A549 (cell line): ENCODE measurements at regions not wholly inside any gene's neighbourhood (a gene's known extent, or its start where the extent isn't known, plus 50 kb on each side); places are given as distances from the start of the nearest gene placed in this dataset.

Source experiments
- ATAC-seq, 2 experiments: fragments of 200-7000 bp in 1 of 2; fragments of >200 bp in 1 of 2; cut with Nextera tagmentation in 1 of 2; cut with Tn5 transposase in 1 of 2; 3 replicates each; pipeline versions ENCODE4 v1.8.0 to v1.9.1; 2018 to 2020; ENCODE audit warnings: mild to moderate bottlenecking in 1 of 2, moderate library complexity in 1 of 2
- CTCF ChIA-PET: fragments of 300-600 bp; sonication (Branson Sonifier 250); formaldehyde crosslinking; extraction: SDS; loops from one replicate; lab custom pipeline; 2021; ENCODE audit warnings: antibody characterized with exemption, inconsistent platforms; lab: Yijun Ruan, JAX
- POLR2A ChIA-PET: fragments of 350-600 bp; formaldehyde crosslinking; extraction: SDS; loops from one replicate; lab custom pipeline; 2021; ENCODE audit warnings: antibody characterized with exemption, inconsistent platforms; lab: Yijun Ruan, JAX
- DNase-seq, 2 experiments: peaks; one replicate each; pipeline versions ENCODE4 v3.0.0 to v3.0.0-alpha.2; 2011 to 2016; ENCODE audit warnings: low read depth in 1 of 2, low spot score in 1 of 2
- FAIRE-seq: peaks from 2 replicates; lab custom pipeline; 2011; peaks lifted over from hg19 to GRCh38; lab: Jason Lieb, UNC
- H3K27ac ChIP-seq, 2 experiments: fragments of >200 bp; sonication (Bioruptor Twin); formaldehyde crosslinking; 3 replicates each; pipeline ENCODE4 v1.5.1; 2016 to 2017
- H3K4me1 ChIP-seq: fragments of >200 bp; sonication (Bioruptor Twin); formaldehyde crosslinking; 3 replicates; pipeline ENCODE4 v1.6.1; 2016
- H3K4me2 ChIP-seq: fragments of >200 bp; sonication (Bioruptor Twin); formaldehyde crosslinking; 3 replicates; pipeline ENCODE4 v1.6.1; 2016
- H3K4me3 ChIP-seq: fragments of >200 bp; sonication (Bioruptor Twin); formaldehyde crosslinking; 3 replicates; pipeline ENCODE4 v1.5.1; 2016
- H3K9me3 ChIP-seq: fragments of >200 bp; sonication (Bioruptor Twin); formaldehyde crosslinking; 3 replicates; pipeline ENCODE4 v1.6.1; 2016
- BHLHE40 ChIP-seq: IDR thresholded peaks from 2 replicates; pipeline ENCODE4 v1.6.1; 2012; ENCODE audit warnings: low read depth, low read length, inconsistent platforms
- CBX2 ChIP-seq: fragments of 200-600 bp; sonication (generic); IDR thresholded peaks from 2 replicates; pipeline ENCODE4 v1.6.1; 2016; ENCODE audit warnings: low read depth, mild to moderate bottlenecking, borderline replicate concordance
- CBX8 ChIP-seq: fragments of 200-600 bp; sonication (generic); IDR thresholded peaks from 2 replicates; pipeline ENCODE4 v1.6.1; 2016
- CTCF ChIP-seq: fragments of >200 bp; sonication (Bioruptor Twin); formaldehyde crosslinking; IDR thresholded peaks from 3 replicates; pipeline ENCODE4 v1.5.1; 2016
- EHF ChIP-seq: fragments of 250-450 bp; sonication (Bioruptor Pico); IDR thresholded peaks from 2 replicates; pipeline ENCODE4 v1.5.0; 2020; ENCODE audit warnings: mild to moderate bottlenecking
- EP300 ChIP-seq, 2 experiments: fragments of >200 bp; sonication (Bioruptor Twin); formaldehyde crosslinking; IDR thresholded peaks; 2 replicates in 1 of 2; 3 replicates in 1 of 2; pipeline ENCODE4 v1.6.1; 2016 to 2017
- FOSB ChIP-seq: fragments of 250-450 bp; sonication (Bioruptor Pico); IDR thresholded peaks from 2 replicates; pipeline ENCODE4 v1.5.0; 2020; ENCODE audit warnings: mild to moderate bottlenecking, moderate library complexity
- FOSL2 ChIP-seq, 2 experiments: fragments of 450-650 bp in 1 of 2; fragments of >200 bp in 1 of 2; sonication (Bioruptor Twin) in 1 of 2; formaldehyde crosslinking; IDR thresholded peaks; 2 replicates each; pipeline versions ENCODE4 v1.5.0 to v1.6.1; 2016 to 2020; ENCODE audit warnings: mild to moderate bottlenecking in 1 of 2, moderate library complexity in 1 of 2
- HEYL ChIP-seq: fragments of 250-450 bp; sonication (Bioruptor Pico); IDR thresholded peaks from 2 replicates; pipeline ENCODE4 v1.8.0; 2021; ENCODE audit warnings: mild to moderate bottlenecking, moderate library complexity
- HMGXB4 ChIP-seq: fragments of 250-450 bp; sonication (Bioruptor Pico); IDR thresholded peaks from 2 replicates; pipeline ENCODE4 v1.5.0; 2021; ENCODE audit warnings: mild to moderate bottlenecking, moderate library complexity, borderline replicate concordance
- HOXA7 ChIP-seq: fragments of 250-450 bp; sonication (Bioruptor Pico); IDR thresholded peaks from 2 replicates; pipeline ENCODE4 v1.5.0; 2020; ENCODE audit warnings: mild to moderate bottlenecking, moderate library complexity
- HOXB5 ChIP-seq: fragments of 250-450 bp; sonication (Bioruptor Pico); IDR thresholded peaks from 2 replicates; pipeline ENCODE4 v1.5.0; 2020; ENCODE audit warnings: mild to moderate bottlenecking, moderate library complexity
- KDM5A ChIP-seq: fragments of 200-600 bp; sonication (generic); IDR thresholded peaks from 2 replicates; pipeline ENCODE4 v1.6.1; 2016; ENCODE audit warnings: antibody characterized with exemption, mild to moderate bottlenecking
- MAX ChIP-seq: IDR thresholded peaks from 2 replicates; pipeline ENCODE4 v1.6.1; 2012
- MYC ChIP-seq: IDR thresholded peaks from 2 replicates; pipeline ENCODE4 v1.6.1; 2012; ENCODE audit warnings: mild to moderate bottlenecking, inconsistent platforms, low read length, improper control_type of control experiment, borderline replicate concordance
- NFE2L2 ChIP-seq: fragments of 150-350 bp; conservative IDR thresholded peaks from 2 replicates; pipeline ENCODE4 v1.6.1; 2014; ENCODE audit warnings: low read length
- PBX3 ChIP-seq: IDR thresholded peaks from 2 replicates; pipeline ENCODE4 v1.6.1; 2012
- USF2 ChIP-seq: fragments of 450-650 bp; IDR thresholded peaks from 2 replicates; pipeline ENCODE4 v1.6.1; 2014; ENCODE audit warnings: antibody characterized with exemption
- ZC3H11A ChIP-seq: fragments of 450-650 bp; IDR thresholded peaks from 2 replicates; pipeline ENCODE4 v1.6.1; 2014; ENCODE audit warnings: antibody characterized with exemption, mild to moderate bottlenecking
- ZFP36 ChIP-seq: fragments of 450-650 bp; IDR thresholded peaks from 2 replicates; pipeline ENCODE4 v1.6.1; 2014; ENCODE audit warnings: borderline replicate concordance; ENCODE audit not compliant: partially characterized antibody
- ZNF302 ChIP-seq: fragments of 250-450 bp; sonication (Bioruptor Pico); IDR thresholded peaks from 2 replicates; pipeline ENCODE4 v1.9.0; 2021; ENCODE audit warnings: inconsistent platforms, mild to moderate bottlenecking, moderate library complexity
- WGBS: methylation state at CpG from one replicate; pipeline ENCODE4 v1.1.6; 2017; ENCODE audit errors: missing lambda C conversion rate; 5-methylcytosine and 5-hydroxymethylcytosine counted together

GRCh38 chr12:56872366-56872765 lies 61.8 kb downstream of the SDR9C7 start:
- H3K4me3 ChIP-seq, result no peak overlapping the region
- no peak for TF ChIP-seq USF2
- no peak for TF ChIP-seq ZC3H11A
- TF ChIP-seq CTCF, result no peak
- TF ChIP-seq FOSB (CRISPR knock-in tag), result no peak
- TF ChIP-seq BHLHE40, result no peak
- no peak for TF ChIP-seq HMGXB4
- no peak for TF ChIP-seq EP300 (IDR thresholded peaks at IDR 0.05)
- TF ChIP-seq HOXA7, result no peak
- TF ChIP-seq HEYL (CRISPR knock-in tag), result no peak
- no peak for TF ChIP-seq MYC
- no peak for TF ChIP-seq NFE2L2
- no peak for TF ChIP-seq ZNF302 (CRISPR knock-in tag)
- TF ChIP-seq EHF (CRISPR knock-in tag), result no peak
- no peak for TF ChIP-seq ZFP36
- no peak for TF ChIP-seq CBX2
- TF ChIP-seq KDM5A, result no peak
- FAIRE-seq (no peak), DNase-seq (no peak), ATAC-seq (no peak)
- CTCF ChIA-PET, result interaction anchor here (1.2 to 1.4 kb wide), 3 partner anchors 110 to 190 kb away, joined by 3 to 5 read pairs (median 3); no protein-coding TSS in a partner anchor
- peaks cover 4% of the 10 kb centered on the region for H3K4me1 ChIP-seq
- peaks cover 10% of the 10 kb centered on the region for H3K9me3 ChIP-seq
- H3K27ac ChIP-seq, result no peak overlapping the region
- H3K4me2 ChIP-seq, result no peak overlapping the region
- POLR2A ChIA-PET, result no interaction called here

GRCh38 chr12:56867216-56867615 lies 67.0 kb downstream of the SDR9C7 start:
- no peaks in the 10 kb centered on the region for H3K4me1 ChIP-seq
- POLR2A ChIA-PET, result no interaction called here
- H3K4me3 ChIP-seq, result no peak overlapping the region
- ATAC-seq, result no peak
- no peak for FAIRE-seq
- CTCF ChIA-PET, result no interaction called here
- 3% methylated on average over 1 of the region's 1 CpG for WGBS
- DNase-seq, result no peak
- H3K9me3 ChIP-seq, result peaks cover 58% of the 10 kb centered on the region
- no peak overlapping the region for H3K27ac ChIP-seq
- H3K4me2 ChIP-seq, result no peak overlapping the region
- TF ChIP-seq ZFP36 (peak; percentile 89), HOXB5 (CRISPR knock-in tag) (no peak), EHF (CRISPR knock-in tag) (no peak)

- FAIRE-seq, result no peak
- no peak for DNase-seq
- POLR2A ChIA-PET, result no interaction called here
- Histone ChIP-seq H3K4me3 (no peak overlapping the region), H3K27ac (no peak overlapping the region), H3K9me3 (peaks cover 61% of the 10 kb centered on the region), H3K4me1 (no peaks in the 10 kb centered on the region), H3K4me2 (no peak overlapping the region)
- 8% methylated on average over 1 of the region's 1 CpG for WGBS
- ATAC-seq, result no peak
- TF ChIP-seq BHLHE40, result no peak
- TF ChIP-seq CBX2, result no peak
- no peak for TF ChIP-seq PBX3
- no peak for TF ChIP-seq MAX
- no peak for TF ChIP-seq CBX8
- TF ChIP-seq HMGXB4, result no peak
- no peak for TF ChIP-seq FOSL2 (IDR thresholded peaks at IDR 0.05)
- TF ChIP-seq FOSL2 (CRISPR knock-in tag; IDR thresholded peaks at IDR 0.05), result no peak
- TF ChIP-seq, all 56 proteins: peak for 0
- CTCF ChIA-PET, result no interaction called here
These were observed 67.7 kb downstream of the SDR9C7 start for GRCh38 chr12:56866493-56866892.
